NB4 (cell line): ENCODE measurements at regions not wholly inside any gene's neighbourhood (a gene's known extent, or its start where the extent isn't known, plus 50 kb on each side); places are given as distances from the start of the nearest gene placed in this dataset.

Experiments used
- MYC ChIP-seq: IDR thresholded peaks from 2 replicates; pipeline ENCODE4 v1.6.1; 2011; ENCODE audit warnings: low read depth, low read length
- TF ChIP-seq, protein P1 (sequence below): IDR thresholded peaks from one replicate; pipeline ENCODE4 v1.5.1; 2012; ENCODE audit warnings: low read depth, low read length
- TF ChIP-seq, protein P2 (sequence below): IDR thresholded peaks from 2 replicates; pipeline ENCODE4 v1.6.1; 2011; ENCODE audit warnings: low read depth, low read length

GRCh38 chr15:35671197-35671596 is 125.2 kb upstream of the DPH6 start:
- TF ChIP-seq, protein P1, sequence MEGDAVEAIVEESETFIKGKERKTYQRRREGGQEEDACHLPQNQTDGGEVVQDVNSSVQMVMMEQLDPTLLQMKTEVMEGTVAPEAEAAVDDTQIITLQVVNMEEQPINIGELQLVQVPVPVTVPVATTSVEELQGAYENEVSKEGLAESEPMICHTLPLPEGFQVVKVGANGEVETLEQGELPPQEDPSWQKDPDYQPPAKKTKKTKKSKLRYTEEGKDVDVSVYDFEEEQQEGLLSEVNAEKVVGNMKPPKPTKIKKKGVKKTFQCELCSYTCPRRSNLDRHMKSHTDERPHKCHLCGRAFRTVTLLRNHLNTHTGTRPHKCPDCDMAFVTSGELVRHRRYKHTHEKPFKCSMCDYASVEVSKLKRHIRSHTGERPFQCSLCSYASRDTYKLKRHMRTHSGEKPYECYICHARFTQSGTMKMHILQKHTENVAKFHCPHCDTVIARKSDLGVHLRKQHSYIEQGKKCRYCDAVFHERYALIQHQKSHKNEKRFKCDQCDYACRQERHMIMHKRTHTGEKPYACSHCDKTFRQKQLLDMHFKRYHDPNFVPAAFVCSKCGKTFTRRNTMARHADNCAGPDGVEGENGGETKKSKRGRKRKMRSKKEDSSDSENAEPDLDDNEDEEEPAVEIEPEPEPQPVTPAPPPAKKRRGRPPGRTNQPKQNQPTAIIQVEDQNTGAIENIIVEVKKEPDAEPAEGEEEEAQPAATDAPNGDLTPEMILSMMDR = no peak
- TF ChIP-seq, protein P2, sequence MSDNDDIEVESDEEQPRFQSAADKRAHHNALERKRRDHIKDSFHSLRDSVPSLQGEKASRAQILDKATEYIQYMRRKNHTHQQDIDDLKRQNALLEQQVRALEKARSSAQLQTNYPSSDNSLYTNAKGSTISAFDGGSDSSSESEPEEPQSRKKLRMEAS = no peak
- TF ChIP-seq MYC = no peak
